MM.1S (cell line): ENCODE measurements at regions not wholly inside any gene's neighbourhood (a gene's known extent, or its start where the extent isn't known, plus 50 kb on each side); places are given as distances from the start of the nearest gene placed in this dataset.

Experiments used
- EZH2 ChIP-seq: fragments of 300-600 bp; sonication (generic); optimal IDR thresholded peaks from 2 replicates; pipeline ENCODE3; 2017; ENCODE audit warnings: low read depth, mild to moderate bottlenecking, antibody characterized with exemption, low read length, mixed read lengths
- TF ChIP-seq, protein P1 (sequence below): fragments of 300-600 bp; sonication (generic); IDR thresholded peaks from 2 replicates; pipeline ENCODE4 v1.5.1; 2016; ENCODE audit warnings: antibody characterized with exemption, low read length, mixed read lengths

DNA sequence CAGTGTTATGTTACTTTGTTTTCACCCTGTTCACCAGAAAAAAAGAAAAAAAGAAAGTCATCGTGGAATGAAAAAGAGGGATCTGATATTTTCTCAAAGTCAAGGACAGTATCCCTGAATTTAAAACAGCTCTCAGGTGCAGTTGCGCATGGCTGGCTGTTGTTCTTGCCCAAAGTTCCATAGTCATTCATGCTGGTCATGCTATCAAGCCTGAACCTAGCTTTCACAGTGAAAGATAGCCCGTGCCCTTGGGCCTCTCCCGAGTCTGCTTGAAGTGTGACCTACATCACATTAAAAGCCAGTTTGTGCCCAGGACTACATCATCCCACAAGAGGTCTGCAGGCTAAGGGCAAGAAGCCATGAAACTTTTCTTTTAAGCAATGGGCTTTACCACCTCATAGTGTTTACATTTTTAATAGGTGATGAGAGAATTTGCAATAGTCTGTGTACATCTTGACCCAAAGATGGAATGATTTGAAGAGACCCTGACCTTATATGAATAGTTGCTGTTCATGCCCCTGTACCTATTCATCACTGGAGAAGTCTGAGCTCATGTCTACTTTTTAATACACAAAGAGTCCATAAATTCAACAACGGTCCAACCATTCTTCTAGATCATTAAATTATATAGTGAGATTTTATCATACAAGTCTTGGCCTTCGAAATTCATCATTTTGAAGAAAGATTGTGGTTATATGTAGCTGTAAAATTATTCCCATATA lies 522.5 kb upstream of the MCTP2 start:
- TF ChIP-seq, protein P1, sequence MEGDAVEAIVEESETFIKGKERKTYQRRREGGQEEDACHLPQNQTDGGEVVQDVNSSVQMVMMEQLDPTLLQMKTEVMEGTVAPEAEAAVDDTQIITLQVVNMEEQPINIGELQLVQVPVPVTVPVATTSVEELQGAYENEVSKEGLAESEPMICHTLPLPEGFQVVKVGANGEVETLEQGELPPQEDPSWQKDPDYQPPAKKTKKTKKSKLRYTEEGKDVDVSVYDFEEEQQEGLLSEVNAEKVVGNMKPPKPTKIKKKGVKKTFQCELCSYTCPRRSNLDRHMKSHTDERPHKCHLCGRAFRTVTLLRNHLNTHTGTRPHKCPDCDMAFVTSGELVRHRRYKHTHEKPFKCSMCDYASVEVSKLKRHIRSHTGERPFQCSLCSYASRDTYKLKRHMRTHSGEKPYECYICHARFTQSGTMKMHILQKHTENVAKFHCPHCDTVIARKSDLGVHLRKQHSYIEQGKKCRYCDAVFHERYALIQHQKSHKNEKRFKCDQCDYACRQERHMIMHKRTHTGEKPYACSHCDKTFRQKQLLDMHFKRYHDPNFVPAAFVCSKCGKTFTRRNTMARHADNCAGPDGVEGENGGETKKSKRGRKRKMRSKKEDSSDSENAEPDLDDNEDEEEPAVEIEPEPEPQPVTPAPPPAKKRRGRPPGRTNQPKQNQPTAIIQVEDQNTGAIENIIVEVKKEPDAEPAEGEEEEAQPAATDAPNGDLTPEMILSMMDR, result no peak
- no peak for TF ChIP-seq EZH2
